HG02623 (cell line): ENCODE measurements at regions not wholly inside any gene's neighbourhood (a gene's known extent, or its start where the extent isn't known, plus 50 kb on each side); places are given as distances from the start of the nearest gene placed in this dataset.
"Not testable (repeated sequence)": the region's sequence is repeated elsewhere in the genome, so short reads cannot be mapped to it uniquely, and the experiment has no call there.

Experiments
- ATAC-seq: cut with Tn5 transposase; IDR thresholded peaks from one replicate; pipeline ENCODE4 v1.9.1; 2021; ENCODE audit warnings: moderate library complexity; ENCODE audit not compliant: unreplicated experiment

DNA sequence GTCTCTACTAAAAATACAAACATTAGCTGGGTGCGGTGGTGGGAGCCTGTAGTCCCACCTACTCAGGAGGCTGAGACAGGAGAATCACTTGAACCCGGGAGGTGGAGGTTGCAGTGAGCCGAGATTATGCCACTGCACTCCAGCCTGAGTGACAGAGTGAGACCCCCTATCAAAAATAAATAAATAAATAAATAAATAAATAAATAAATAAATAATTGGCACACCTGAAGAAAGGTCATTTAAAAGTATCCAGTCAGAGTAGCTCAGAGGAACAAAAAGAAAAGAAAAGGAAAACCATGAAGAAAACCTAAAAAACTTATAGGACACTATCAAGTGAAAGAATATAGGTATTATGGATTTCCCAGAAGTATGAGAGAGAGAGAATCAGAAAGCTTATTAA lies 330.1 kb upstream of the AR start:
- ATAC-seq, result not testable (repeated sequence)

DNA sequence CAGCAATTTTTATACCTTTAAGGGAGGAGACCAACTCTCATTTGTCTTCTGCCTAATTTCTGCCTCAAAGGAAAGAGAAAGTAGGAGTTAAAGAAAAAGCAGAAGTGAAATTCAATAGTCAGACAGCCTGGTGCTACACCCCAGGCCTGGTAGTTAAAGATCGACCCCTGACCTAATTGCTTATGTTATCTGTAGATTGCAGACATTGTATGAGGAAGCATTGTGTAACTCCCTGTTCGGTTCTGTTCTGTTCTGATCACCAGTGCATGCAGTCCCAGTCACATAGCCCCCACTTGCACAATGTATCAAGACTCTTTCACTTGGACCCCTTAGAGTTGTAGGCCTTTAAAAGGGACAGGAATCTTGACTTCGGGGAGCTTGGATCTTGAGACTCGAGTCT lies 335.9 kb upstream of the AR start:
- ATAC-seq, result no peak

DNA sequence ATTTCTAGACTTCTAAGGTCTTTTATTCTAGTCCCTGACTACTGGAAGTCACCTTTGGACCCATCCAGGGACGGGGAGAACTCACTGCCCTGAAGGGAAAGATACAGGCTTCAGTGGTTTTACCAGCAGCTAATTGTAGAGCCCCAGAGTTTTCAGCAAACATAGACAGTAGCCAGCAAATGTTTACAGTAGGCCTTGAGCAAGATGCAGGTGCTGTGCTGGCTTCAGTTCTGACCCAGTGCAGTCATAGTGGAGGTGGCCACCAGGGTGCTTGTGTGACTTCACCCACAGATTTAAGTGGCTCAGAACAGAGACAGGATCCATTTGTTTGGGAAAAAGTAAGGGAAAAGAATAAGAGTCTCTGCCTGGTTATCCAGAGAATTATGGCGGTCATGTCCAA lies 384.4 kb upstream of the AR start:
- no peak for ATAC-seq

DNA sequence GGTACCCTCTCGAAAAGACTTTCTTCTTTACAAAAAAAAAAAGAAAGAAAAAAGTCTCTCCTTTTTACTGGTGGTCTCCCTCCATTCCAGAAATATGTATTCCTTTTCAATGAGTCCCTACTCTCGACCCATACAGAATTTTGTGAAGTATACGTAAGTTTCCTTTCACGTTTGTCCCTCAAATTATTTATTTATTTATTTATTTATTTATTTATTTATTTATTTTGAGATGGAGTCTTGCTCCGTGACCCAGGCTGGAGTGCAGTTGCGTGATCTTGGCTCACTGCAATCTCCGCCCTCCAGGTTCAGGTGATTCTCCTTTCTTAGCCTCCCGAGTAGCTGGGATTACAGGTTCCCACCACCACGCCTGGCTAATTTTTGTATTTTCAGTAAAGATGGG lies 429.2 kb upstream of the AR start:
- ATAC-seq, result no peak

DNA sequence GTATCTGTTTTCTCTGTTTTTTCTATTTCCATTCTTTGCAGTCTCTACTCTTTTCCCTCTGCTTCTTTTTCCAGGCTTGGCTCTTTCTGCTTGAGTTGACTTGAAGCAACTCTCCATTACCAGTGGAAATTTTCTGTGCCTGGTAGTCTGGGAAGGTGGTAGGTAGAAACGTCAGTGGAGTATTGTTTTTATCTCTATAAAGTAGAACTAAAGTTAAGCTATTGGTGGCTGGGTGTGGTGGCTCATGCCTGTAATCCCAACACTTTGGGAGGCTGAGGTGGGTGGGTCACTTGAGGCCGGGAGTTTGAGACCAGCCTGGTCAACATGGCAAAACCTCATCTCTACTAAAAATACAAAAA lies 438.1 kb upstream of the AR start:
- no peak for ATAC-seq

DNA sequence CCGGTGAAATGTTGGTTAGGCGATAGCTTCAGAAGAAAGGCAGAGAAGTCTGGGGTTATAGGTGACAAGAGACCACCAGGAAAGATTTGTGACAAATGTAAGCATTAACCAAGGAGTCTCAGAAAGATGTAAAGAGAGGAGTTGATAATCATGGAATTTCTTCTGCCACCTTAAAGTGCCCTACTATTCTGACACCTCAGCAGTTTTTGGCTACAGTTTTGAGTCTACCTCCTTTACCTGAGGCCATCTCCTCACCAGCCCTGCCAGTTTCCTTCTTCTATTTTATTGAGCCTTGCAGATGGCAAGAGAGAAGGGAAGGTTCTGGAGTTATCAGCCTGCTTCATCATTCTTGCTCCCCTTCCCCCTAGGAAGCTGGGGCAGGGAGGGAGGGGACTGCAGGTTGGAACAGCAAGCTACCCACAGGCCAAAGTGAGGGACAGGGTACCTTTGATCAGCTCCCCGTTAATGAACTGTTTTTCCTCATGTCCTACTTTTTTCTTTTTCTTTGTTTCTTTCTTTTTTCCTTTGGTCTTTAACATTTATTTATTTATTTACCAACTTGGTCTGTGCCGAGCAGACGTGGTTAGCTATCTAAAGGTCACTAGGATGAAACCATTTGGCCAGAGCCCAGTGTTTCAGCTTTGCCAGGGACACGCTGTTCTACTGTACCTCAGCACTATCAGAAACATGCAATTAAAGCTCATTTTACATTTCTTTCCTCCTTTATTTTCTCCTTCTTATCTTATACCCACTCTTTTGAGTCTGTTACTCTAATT lies 438.7 kb upstream of the AR start:
- no peak for ATAC-seq

DNA sequence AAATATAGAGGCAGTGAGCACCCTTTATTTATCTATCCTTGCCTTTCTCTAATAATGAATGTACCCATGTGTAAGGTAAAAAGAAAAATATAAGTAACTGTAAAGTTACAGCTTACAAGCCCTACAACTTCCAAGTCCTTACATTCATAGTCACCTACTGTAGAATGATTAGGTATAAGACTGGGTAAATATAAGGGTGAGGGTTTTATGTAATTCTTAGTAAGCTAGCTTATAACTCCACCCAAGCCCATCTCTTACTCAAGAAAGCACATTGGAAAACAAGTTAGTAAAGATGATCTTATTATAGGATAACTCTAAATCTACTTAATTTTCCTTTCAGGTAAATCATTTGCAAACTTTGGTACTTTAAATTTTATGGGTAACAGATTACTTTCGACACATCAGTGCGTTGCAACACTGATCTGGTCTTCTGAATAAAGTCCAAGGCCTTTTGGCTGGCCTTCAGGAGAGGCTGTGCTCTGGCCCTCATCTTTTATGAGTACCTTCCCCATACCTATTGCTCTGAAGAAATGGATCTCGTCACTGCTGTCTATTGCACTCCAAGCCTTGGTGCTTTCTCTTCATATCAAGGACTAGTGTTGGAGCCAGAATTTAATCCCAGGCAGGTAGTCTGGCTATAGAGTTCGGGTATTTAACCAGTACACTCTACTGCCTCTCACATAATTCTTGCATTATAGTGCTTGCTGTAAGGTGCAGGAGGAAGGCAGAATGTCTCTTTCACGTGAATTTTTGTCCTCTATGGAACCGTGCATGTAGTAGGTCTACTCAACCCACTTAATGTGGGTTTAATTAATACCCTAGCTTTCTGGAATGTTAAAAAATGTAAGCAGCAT lies 443.6 kb upstream of the AR start:
- no peak for ATAC-seq

DNA sequence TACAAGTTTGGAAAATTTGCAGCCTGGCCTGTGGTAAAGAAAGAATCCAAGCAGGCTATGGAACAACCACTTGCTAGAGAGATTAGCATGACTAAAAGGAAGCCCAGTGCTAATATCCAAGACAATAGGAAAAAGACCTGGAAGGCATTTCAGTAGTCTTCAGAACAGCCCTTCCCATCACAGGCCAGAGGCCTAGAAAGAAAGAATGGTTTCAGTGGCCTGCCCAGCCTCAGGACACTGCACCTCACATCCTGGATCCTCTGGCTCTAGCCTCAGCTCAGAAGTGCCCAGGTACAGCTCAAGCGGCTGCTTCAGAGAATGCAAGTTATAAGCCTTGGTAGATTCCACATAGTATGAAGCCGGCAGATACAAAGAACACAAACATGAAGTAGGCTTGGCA lies 449.8 kb upstream of the AR start:
- ATAC-seq, result no peak

DNA sequence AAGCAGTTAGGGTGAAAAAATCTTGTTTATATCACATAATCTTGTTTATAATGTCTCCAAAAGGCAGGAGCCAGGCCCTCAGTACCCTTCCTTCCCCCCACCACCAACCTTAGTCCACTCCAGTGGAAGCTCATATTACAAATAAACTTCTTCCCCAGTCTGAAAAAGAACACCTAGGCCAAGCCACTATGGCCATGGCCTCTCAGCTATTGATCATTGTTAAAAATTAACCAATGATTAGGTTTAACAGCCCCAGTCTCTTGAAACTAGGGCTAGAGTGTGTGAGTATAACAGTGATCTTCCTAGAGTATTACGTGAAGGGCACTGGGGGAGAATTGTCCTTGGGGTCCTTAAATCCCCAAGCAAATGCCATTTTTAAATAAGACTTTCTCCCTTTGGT lies 411.9 kb upstream of the EDA2R start:
- no peak for ATAC-seq

DNA sequence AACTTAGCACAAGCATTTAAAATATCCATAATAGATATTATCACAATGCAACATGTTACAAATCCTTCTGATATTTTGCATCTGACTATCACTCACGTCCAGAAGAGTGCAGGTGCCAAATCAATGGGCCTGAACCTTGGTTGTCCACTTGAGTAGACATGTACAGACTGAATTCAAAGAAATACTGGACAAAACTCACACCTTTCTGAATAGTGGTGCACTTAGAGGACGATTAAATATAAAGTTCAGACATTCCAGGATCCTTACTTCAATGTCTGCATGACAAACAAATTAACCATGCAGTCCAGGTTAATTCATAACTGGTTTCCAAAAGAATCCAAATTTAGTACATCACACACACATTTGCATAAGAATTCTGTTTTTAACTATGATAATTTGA lies 406.0 kb upstream of the EDA2R start:
- ATAC-seq, result no peak

DNA sequence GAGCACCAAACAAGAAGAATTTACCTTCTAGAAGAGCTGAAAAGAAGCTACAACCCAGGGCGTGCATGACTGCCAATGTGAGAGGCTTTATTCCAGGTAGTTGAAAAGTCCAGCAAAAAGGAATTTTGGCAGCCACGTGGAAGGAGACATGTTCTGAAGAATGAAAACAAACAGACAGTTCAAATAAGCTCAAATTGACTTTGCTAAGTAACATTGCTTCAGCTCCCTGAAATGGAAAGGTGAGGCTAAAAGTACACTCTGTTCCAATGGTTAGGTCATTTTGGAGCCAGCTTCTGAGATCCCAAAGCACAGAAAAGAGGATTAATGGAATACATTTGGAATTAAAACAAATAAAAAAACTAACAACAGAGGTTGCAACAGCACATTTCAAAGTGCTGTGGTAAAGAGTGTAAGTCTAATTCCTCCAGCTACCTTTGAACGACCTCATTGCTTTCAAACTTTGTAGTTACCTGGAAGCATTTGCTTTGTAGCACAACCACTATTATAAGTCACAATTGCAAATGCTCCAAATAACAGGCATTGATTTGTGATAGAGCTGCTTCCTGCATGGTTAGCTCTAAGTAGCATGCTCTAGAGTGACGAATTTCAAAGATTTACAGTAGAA lies 405.3 kb upstream of the EDA2R start:
- no peak for ATAC-seq

DNA sequence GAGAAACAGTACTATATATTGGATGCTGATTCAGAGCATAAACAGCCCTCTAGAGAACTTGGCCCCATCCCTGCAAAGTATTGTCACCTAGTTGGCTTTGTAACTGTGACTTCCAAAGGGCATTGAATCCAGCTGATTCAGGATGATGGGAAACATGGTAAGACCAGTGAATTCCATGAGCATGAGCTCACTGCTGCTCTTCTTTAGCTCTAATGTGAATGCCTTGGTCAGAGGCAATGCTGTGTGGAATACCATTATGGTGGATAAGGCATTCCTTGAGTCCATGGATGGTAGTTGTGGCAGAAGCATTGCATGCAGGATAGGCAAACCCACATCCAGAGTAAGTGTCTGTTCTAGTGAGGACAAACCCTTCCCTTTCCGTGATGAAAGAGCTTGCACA lies 365.6 kb upstream of the EDA2R start:
- no peak for ATAC-seq

DNA sequence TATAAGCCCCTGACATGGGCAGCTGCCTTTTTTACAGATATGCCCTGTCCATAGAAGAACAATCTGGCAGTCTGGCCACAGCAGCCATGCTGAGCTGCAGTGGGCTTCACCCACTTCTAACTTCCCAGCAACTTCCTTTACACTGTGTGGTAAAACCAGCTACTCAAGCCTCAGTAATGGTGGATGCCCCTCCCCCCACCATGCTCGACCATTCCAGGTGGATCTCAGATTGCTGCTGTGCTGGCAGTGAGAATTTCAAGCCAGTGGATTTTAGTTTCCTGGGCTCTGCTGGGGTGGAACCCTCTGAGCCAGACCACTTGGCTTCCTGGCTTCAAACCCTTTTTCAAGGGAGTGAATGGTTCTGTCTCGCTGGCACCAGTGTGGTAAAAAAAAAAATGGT lies 355.9 kb upstream of the EDA2R start:
- no peak for ATAC-seq

DNA sequence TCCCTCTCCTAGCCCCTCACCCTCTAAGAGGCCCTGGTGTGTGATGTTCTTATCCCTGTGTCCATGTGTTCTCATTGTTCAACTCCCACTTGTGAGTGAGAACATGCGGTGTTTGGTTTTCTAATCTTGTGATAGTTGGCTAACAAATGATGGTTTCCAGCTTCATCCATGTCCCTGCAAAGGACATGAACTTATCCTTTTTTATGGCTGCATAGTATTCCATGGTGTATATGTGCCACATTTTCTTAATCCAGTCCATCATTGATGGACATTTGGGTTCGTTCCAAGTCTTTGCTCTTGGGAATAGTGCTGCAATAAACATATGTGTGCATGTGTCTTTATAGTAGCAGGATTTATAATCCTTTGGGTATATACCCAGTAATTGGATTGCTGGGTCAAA lies 353.2 kb upstream of the EDA2R start:
- ATAC-seq, result not testable (repeated sequence)

DNA sequence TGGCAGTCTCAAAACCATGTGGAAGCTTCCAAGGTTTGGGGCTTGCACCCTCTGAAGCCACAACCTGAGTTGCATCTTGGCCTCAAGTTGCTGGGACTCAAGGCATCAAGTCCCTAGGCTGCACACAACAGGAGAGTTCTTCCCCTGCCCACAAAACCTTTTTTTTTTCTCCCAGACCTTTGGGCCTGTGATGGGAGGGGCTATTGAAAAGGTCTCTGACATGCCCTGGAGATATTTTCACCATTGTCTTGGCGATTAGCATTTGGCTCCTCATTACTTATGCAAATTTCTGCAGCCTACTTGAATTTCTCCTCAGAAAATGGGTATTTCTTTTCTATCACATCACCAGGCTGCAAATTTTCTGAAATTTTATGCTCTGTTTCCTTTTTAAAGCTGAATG lies 349.5 kb upstream of the EDA2R start:
- no peak for ATAC-seq

DNA sequence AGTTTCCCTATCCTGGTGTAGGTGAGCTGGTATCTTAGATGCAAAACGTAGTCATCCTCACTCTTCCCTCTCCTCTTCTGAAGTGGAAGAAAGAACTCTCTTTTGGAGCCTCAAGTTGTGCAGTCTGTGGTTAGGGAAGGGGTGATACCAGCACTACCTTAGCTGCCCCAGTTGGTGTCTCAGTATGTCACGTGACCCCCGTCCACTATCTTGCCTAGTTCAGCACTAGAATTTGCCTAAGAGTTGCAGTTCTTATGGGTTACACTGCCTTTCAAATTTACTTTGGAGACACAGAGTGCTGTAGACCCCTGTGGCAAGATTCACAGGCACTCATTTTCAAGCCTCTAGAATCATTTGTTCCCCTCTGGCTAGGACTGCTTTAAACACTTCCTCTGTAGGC lies 322.8 kb upstream of the EDA2R start:
- no peak for ATAC-seq

DNA sequence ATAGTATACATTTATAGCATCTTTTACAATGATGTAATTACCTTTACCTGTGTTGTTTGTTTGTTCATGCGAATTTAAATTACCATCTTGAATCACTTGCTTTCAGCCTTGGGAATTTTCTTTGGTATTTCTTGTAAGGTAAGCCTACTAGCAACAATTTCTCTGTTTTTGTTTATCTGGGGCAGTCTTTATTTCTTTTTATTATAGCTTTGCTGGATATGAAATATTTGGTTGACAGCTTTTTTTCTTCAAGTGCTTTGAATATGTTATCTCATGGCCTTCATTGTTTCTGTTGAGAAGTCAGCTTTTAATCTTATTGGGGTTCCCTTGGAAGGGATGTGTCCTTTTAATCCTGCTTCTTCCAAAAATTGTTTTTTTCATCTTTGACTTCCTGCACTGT lies 292.8 kb upstream of the EDA2R start:
- ATAC-seq, result no peak

DNA sequence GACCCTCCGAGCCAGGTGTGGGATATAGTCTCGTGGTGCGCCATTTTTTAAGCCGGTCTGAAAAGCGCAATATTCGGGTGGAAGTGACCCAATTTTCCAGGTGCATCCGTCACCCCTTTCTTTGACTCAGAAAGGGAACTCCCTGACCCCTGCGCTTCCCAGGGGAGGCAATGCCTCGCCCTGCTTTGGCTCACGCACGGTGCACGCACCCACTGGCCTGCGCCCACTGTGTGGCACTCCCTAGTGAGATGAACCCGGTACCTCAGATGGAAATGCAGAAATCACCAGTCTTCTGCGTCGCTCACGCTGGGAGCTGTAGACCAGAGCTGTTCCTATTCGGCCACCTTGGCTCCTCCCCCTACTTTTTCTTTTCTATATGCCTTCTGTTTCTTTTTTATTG lies 291.6 kb upstream of the EDA2R start:
- not testable (repeated sequence) for ATAC-seq

DNA sequence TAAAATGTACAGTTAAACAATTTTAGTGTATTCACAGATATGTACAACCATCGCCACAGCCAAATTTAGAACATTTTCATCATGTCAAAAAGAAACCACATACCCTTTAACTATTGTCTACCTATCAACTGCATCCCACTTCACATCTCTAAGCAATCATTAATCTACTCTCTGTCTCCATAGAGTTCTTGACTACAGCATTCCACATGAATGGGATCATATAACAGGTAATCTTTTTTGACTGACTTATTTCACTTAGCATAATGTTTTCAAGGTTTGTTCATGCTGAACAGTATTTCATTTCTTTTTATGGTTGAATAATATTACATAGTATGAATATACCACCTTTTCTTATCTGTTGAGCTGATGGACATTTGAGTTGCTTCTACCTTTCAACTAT lies 281.4 kb upstream of the EDA2R start:
- ATAC-seq, result no peak

DNA sequence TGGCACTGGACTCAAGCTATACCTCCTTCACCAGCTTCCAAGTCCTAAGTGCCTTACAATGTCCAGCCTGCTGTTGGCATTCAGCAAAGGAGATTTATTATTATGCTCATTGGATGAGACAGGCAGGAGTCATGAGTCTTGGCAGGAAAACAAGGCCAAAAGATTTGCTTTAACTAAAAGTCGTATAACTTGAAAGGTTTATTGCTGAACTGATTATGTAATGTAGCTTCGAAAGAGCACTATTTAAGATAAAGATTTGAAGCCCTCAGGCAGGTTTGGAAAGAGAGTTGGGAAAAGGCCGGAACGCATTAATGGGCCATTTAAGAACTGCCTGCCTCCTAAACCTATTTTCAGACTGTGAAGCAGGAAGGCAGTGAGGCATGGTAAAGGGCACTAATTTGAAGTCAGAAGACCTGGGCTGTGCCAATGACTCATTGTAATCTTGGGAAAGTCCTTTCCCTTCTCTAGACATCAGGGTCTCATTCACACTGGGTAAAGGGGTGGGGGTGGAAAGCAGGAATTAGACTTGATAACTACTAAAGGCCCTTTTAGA lies 280.5 kb upstream of the EDA2R start:
- ATAC-seq, result no peak

DNA sequence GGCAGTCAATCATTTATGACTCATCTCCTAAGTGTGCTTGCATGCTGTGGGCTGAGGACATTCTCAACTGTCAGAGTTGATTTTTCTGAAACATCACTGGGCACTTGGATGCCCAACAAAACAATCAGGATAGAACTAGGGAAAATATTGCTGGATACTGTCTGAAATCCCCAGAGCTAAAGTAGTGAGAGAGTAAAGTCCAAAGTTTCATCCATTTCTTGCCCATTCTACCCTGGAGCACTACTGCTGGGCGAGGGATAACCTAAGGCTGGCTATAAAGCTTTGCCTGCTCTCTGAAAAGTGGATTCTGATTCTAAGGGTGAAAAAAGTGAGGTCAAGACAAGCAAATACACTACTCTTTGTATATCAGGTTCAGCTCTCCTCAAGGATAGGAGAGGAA lies 279.6 kb upstream of the EDA2R start:
- no peak for ATAC-seq

DNA sequence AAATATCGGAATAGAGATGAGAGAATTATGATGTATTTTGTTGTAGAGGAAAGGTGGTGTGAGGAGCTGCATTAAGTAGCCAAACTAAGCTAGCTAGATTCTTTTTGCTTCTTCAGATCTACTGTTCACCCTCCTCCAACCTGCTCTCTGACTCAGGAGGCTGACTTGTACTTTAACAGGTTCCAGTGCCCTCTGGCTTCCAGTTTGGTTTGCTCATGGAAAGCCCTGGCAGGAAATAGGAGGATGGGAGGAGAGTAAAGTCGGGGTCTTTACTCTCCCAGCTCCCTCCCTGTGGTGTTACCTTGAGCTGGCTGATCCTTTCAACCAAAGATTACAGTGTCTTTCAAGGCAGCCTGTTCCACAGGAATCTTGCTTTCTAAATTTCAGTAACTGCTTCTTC lies 277.0 kb upstream of the EDA2R start:
- no peak for ATAC-seq
